NCI-H2107 treated with DMSO at 0.1 percent for 48 hours (cell line): ENCODE measurements at regions not wholly inside any gene's neighbourhood (a gene's known extent, or its start where the extent isn't known, plus 50 kb on each side); places are given as distances from the start of the nearest gene placed in this dataset.
"Not testable (repeated sequence)": the region's sequence is repeated elsewhere in the genome, so short reads cannot be mapped to it uniquely, and the experiment has no call there.

Source experiments
- DNase-seq: peaks from one replicate; lab custom pipeline; 2025; ENCODE audit not compliant: unreplicated experiment; lab: John Stamatoyannopoulos, UW

- DNase-seq, result no peak
Observed at GRCh38 chr4:128758314-128758922, 51.1 kb upstream of the JADE1 start.

DNA sequence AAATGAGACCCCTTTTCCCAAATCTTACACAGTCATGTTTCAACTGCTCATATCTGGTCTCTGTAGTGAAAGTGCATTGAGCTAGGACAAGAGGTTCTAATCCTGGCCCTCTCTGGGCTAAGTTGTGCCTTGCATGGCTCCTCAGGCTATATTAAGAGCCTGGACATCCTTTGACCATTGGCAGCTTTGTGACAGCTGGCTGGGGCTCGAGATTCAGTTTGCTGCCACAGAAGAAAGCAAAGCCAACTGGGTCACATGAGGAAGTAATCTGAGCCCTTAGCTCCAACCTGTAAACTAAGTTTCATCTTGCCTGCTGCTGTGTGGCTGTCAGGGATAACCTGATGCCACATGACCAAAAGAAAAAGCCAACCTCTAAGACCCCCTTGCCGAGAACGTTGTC, 51.8 kb upstream of the JADE1 start:
- DNase-seq, result peak; percentile 44

- no peak for DNase-seq
Observed at GRCh38 chr4:128751354-128751753, 58.1 kb upstream of the JADE1 start.

DNA sequence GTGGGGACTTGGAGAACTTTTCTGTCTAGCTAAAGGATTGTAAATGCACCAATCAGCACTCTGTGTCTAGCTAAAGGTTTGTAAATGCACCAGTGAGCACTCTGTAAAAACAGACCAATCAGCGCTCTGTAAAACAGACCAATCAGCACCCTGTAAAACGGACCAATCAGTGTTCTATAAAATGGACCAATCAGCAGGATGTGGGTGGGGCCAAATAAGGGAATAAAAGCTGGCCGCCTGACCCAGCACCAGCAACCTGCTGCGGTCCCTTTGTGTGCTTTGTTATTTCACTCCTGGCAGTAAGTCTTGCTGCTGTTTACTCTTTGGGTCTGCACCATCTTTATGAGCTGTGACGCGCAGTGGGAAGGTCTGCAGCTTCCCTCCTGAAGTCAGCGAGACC, 67.8 kb upstream of the JADE1 start:
- DNase-seq, result not testable (repeated sequence)

DNA sequence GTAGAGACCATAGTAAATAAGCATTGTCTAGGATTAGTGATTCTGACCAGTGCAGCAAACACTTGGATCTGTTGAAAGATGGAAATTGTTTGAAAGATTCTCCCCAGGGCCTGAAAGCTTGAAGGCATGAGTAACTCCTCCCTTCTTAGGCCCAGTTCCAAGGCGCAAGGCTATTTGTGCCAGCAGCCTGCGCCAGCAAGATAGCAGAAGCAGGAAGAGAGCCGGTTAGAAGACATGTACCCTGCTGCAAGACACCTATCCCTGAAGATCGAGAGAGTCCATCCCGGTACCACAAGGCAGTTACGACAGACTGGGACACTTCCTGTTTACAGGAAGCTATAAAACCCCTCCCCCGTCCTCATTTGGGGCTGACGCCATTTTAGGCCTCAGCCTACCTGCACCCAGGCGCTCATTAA, 72.4 kb upstream of the JADE1 start:
- DNase-seq, result no peak

DNA sequence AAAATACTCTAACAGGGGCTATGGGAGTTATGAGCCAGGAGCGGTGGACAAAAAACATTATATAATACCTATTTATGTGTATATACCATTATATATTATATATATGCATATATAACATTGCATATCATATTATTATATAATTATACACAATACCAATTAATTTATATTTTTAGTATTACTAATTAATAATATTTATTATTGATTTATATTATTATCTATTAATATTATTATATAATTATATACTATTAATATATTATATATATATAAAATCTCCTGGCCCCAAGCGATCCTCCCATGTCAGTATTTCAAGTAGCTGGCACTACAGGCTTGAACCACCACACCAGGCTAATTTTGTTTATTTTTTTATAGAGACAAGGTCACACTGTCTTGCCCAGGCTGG, 73.8 kb upstream of the JADE1 start:
- no peak for DNase-seq

DNA sequence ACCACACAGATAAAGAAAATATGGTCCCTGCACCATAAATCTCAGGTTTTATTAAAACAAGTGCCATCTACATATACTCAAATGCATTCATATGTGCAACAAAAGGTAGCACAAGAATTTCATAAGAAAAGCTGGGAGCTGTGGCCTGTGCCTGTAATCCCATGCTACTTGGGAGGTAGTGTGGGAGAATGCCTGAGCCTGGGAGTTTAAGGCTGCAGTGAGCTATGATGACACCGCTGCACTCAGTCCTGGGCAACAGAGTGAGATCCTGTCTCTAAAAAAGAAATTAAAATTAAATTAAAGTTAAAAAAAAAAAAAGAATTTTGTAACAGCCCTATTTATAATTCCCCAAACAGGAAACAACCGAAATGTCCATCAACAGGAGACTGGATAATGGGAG, 81.3 kb upstream of the JADE1 start:
- no peak for DNase-seq

DNA sequence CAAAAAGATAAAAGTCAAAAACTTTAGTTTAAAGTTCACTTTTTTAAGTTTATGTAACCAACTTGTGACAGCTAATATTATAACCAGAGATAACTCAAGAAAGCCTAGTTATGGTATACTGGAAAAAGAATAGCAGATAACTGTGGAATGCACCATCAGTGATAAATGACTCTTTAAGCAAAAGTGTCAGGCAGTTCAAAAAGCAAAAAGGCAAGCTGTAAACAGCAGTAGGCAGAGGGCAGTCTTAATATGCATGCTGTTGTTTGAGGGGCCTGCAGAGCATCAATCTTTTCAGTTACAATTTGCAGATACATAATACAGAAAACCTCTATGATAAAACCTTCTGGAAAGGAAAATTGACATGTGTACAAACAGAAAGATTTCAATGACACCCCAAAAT, 81.8 kb upstream of the JADE1 start:
- no peak for DNase-seq

- DNase-seq, result no peak
Observed at GRCh38 chr4:128725405-128726055, 84.0 kb upstream of the JADE1 start.

GRCh38 chr4:128722911-128723310, 86.6 kb upstream of the JADE1 start:
- DNase-seq, result no peak

DNA sequence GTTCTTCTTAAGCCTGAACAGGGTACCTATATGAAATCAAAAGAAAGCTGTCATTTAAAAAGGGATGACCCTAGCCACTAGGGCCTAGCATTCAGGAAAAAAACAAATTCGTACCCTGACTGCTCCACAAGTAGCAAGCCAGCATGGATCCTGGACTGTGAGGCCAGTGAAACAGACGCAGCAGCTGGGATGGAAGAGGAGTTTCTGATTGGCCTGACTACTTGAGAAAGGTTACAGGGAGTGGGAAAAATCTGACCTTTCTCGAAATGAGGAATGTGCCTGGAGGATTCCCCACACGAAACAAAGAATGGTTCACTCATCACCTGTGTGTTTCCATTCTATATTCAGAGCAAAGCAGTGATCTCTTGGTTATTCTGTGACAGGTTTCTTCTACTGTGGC, 87.6 kb upstream of the JADE1 start:
- no peak for DNase-seq

DNA sequence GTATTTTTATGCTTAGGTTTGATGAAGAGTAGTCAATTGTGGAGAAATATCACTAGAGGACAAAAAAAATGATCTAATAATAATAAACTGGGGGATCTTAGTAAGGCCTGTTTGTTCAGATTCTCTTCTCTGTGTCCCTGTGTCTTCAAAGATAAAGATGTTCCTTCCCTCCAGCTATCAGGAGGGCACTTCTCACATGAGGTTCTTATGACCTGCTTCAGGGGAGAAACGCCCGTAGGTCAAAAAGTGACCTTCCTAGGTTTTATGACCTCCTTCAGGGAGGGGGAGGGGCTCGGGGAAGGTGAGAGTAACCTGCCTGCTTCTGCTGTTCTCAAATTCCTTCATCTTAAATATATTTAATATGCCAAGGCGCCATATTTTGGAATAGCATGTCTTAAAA, 89.2 kb upstream of the JADE1 start:
- DNase-seq, result no peak

DNA sequence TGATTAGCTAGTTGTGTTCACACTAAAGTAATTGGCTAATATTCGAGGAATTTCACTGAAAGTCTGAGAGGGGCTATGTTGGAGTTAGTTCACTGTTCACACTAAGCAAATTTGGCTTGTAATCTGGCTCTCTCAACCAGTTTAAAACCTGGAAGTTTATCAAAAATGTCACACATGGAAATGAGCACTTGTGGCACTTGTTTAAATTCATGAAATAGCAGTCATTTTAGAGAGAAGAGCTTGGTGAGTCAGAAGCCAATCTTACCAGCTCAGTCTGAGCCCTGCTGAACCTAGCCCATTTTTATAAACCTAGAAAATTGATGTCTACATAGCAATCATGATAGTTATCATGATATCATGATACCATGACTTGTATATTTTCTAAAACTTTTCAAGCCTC, 90.7 kb upstream of the JADE1 start:
- DNase-seq, result no peak

DNA sequence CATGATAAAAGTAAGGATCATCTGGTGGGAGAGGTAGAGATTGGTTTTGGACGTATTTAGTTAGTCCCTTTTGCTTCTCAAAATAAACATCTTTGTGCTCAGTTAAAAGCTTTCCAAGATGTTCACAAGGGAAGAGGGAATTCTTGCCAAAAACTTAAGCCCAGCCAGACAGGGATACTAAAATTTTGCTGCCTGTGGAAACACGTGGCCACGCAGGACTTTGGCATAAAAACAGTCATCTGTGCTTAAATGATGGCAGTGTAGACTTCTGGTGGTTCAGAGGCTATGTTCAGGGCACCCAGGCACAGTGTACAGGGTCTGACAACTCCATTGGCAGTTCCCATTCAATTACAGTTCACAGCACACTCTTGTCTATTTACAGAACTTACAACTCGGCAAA, 93.2 kb upstream of the JADE1 start:
- no peak for DNase-seq

- no peak for DNase-seq
Observed at GRCh38 chr4:128715616-128716015, 93.9 kb upstream of the JADE1 start.

GRCh38 chr4:128711361-128711760, 98.1 kb upstream of the JADE1 start:
- DNase-seq, result no peak

DNA sequence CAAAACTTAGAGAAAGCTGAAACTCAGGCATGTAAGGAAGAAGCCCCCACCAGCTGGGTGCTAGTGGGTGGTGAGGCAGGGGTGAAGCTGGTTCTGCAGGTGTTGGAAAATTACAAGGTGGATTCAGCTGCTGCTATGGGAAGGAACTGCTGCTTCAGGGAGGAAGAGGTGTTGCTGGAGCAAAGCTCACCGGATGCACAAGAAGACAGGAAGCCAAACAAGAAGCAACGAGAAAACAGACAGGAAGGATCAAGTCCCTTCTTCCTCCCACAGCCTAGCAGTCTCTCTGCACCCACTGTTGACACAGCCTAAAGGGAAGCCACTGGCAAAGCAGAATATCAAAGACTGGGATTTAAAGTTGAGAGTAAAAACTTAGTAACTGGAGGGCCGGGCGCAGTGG, 100.2 kb upstream of the JADE1 start:
- no peak for DNase-seq

DNA sequence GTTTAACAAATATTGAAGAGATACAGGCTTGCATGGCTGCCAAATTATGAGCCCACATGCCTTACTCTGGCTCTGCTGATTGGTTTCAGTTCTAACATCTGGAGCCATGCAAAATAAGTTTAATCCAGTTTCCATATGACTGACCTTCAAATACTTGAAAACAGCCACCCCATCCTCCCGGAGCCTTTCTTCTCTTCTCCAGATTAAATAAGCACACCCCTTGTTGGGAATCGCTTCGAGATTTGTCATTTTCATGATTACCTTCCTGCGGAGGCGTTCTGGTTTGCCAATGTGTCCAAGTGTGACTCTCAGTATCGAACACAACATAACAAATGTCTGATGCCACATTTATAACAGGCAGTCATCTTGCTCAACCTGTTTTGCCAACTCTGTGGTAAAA, 101.6 kb upstream of the JADE1 start:
- no peak for DNase-seq

DNA sequence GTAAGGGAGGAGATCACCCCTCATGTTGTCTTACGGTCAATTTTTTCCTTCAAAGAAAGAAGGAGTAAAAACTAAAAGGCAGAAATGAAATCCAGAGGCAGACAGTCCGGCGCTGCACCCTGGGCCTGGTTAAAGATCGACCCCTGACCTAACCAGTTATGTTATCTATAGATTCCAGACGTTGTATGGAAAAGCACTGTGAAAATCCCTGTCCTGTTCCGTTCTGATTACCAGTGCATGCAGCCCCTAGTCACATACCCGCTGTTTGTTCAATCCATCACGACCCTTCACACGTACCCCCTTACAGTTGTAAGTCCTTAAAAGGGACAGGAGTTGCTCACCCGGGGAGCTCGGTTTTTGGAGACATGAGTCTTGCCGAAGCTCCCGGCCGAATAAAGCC, 105.6 kb upstream of the JADE1 start:
- no peak for DNase-seq

DNA sequence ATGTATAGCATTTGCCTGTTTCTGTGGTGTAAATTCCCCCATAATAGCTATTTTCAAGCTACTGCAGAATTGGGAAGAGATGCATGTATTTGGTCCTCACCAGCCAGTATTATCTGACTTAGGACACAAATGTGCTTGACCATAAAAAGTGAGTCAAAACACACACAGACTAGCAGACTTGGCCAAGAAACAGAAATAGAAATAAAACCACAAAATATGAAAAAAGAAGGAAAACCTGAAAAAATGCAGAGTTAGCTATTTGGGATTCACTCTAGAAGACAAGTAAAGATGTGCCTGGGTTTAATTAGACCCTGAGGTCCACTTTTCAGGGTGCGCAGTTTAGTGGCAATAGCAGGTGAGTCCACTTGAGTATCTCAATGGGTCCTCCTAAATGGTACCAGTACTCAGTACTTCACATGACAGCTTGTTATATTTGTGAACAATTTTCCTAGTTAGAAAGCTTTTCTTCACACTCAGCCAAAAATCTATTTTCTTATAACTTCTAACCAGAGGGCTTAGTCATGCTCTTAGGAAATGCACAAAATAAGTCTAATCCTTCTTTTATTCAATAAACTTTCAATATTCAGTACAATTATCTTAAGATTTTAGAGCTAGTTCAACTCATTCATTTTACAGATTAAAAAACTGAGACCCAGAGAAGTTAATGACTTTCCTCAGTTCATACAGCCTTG, 108.7 kb upstream of the JADE1 start:
- DNase-seq, result no peak

DNA sequence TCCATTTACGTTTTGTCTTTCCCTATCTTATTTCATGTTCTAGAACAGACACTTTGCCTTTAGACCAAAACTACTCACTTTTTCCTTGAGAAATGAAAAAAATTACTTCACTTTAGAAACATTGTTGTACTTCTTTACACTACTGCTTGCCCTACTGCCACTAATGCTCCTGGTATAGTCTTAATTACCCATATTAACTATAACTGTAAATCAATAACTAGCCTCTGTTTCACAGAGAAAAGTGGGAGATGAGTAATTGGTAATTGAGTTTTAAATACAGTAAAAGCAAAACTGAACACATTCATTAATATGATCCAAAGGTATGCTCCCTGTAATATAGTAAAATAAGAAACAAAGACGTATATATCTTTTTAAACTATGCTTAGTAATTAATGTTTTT, 111.1 kb upstream of the JADE1 start:
- DNase-seq, result no peak

- DNase-seq, result no peak
Observed at GRCh38 chr4:128697323-128697722, 112.2 kb upstream of the JADE1 start.

GRCh38 chr4:128690011-128690410, 119.5 kb upstream of the JADE1 start:
- no peak for DNase-seq
